T-helper 1 cell treated with Interleukin-12 subunit alpha and Interleukin-12 subunit beta and Interleukin-4 antibody, amounts not matched to agents 30 μg/mL and 1 μg/mL, for 36 hours (primary cell): ENCODE measurements at regions not wholly inside any gene's neighbourhood (a gene's known extent, or its start where the extent isn't known, plus 50 kb on each side); places are given as distances from the start of the nearest gene placed in this dataset.

Source experiments
- H3K27ac Mint-ChIP-seq: one replicate; pipeline ENCODE4 v1.8.0; 2021; ENCODE audit warnings: mild to moderate bottlenecking, mixed read lengths
- H3K27me3 Mint-ChIP-seq: one replicate; pipeline ENCODE4 v1.8.0; 2021; ENCODE audit warnings: low read depth, mixed read lengths
- H3K36me3 Mint-ChIP-seq: one replicate; pipeline ENCODE4 v1.8.0; 2021; ENCODE audit warnings: low read depth, mixed read lengths
- H3K4me1 Mint-ChIP-seq: one replicate; pipeline ENCODE4 v1.8.0; 2021; ENCODE audit warnings: low read depth, mixed read lengths
- H3K4me3 Mint-ChIP-seq: one replicate; pipeline ENCODE4 v1.8.0; 2021; ENCODE audit warnings: mild to moderate bottlenecking, moderate library complexity, mixed read lengths
- H3K9me3 Mint-ChIP-seq: one replicate; pipeline ENCODE4 v1.8.0; 2021; ENCODE audit warnings: mixed read lengths

DNA sequence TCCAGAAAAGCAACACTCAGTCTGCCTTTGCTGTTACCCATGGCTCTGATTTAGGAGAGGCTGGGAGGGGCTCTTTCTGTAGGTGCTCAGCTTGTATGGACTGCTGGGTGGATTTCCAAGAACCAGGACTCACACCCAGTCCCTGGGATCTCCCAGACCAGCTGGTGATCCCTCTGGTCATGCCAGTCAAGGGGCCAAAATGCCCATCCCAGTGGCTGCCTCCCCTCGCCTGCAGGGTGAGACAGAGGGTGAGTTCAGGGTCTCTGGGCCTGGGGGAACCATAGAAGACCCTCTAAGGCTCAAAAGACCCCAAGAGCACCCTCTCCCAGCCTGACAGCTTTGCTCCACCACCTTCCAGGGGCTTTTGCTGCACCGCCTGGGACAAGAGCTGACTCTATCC, 78.6 kb upstream of the MYL2 start:
- Mint-ChIP-seq H3K4me3 (no peak overlapping the region), H3K27me3 (no peaks in the 10 kb centered on the region), H3K36me3 (no peaks in the 10 kb centered on the region), H3K9me3 (peaks cover 5% of the 10 kb centered on the region), H3K4me1 (no peaks in the 10 kb centered on the region), H3K27ac (no peak overlapping the region)

DNA sequence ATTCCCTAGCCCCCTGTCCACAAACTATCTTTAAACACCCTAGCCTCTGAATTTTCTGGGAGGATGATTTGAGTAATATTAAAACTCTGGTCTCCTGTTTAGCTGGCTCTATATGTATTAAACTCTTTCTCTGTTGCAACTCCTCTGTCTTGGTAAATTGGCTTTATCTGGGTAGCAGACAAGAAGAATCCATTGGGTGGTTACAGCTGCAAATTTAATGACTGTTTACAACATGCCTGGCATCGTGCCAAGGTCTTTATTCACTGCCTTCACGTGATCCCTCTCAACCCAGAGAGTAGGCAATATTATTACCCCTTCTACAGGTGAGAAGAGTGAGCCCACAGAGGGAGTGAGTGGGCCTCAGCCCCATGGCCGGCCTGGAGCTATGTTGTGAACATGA, 77.8 kb upstream of the MYL2 start:
- Mint-ChIP-seq H3K4me3 (no peak overlapping the region), H3K27me3 (no peaks in the 10 kb centered on the region), H3K27ac (no peak overlapping the region), H3K4me1 (no peaks in the 10 kb centered on the region), H3K36me3 (no peaks in the 10 kb centered on the region), H3K9me3 (peaks cover 5% of the 10 kb centered on the region)

DNA sequence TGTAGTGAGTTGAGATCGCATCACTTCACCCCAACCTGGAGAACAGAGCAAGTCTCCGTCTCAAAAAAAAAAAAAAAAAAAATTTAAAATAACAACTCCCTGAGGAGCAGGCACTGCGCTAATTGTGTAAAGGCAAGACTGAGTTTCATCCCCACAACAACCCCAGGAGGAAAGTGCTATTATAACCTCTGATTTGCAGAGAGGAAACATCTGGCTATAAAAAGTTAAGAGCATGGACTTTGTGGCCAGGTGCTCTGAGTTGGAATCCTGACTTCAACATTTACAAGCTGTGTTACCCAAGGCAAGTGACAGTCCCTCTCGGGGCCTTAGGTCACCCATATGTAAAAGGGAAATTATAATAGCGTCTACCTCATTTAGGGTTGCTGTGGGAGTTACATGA, 76.0 kb upstream of the MYL2 start:
- Mint-ChIP-seq H3K9me3 (peaks cover 5% of the 10 kb centered on the region), H3K27me3 (no peaks in the 10 kb centered on the region), H3K27ac (no peak overlapping the region), H3K4me1 (no peaks in the 10 kb centered on the region), H3K4me3 (no peak overlapping the region), H3K36me3 (no peaks in the 10 kb centered on the region)

DNA sequence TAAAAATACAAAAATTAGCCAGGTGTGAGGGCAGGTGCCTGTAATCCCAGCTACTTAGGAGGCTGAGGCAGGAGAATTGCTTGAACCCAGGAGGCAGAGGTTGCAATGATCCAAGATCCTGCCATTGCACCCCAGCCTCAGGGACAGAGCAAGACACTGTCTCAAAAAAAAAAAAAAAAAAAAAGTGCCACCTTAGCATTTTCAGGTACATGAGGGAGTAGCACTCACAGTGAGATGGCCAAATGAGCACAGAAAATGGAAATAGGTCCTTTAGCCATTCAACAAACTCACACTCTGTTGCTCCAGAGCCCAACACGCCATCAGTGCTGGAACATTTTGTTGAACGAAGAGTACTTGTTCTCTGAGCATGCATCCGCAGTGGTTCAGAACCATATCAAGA, 75.2 kb upstream of the MYL2 start:
- H3K27me3 Mint-ChIP-seq, result no peaks in the 10 kb centered on the region
- H3K36me3 Mint-ChIP-seq, result no peaks in the 10 kb centered on the region
- H3K27ac Mint-ChIP-seq, result no peak overlapping the region
- H3K4me3 Mint-ChIP-seq, result no peak overlapping the region
- peaks cover 5% of the 10 kb centered on the region for H3K9me3 Mint-ChIP-seq
- H3K4me1 Mint-ChIP-seq, result no peaks in the 10 kb centered on the region

DNA sequence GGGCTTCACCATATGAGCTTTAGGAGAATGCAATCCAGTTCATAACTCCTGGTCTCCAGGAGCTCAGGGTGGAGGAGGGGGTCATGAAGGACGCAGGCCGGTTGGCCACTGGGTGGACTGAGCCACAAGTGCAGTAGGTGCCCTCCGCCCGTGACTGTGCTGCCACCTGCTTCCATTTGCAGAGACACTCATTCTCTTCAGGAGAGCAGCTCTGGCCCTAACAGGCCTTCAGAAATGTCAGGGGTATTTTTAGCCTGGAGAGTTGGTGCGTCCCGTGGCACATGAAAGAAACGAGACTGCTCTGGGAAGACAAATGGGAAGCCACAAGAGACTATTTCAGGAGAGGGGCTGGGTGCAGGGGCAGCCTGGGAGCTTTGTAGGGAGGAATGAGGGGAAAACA, 74.6 kb upstream of the MYL2 start:
- H3K9me3 Mint-ChIP-seq, result peaks cover 5% of the 10 kb centered on the region
- H3K4me1 Mint-ChIP-seq, result no peaks in the 10 kb centered on the region
- H3K36me3 Mint-ChIP-seq, result no peaks in the 10 kb centered on the region
- no peak overlapping the region for H3K4me3 Mint-ChIP-seq
- no peaks in the 10 kb centered on the region for H3K27me3 Mint-ChIP-seq
- no peak overlapping the region for H3K27ac Mint-ChIP-seq

DNA sequence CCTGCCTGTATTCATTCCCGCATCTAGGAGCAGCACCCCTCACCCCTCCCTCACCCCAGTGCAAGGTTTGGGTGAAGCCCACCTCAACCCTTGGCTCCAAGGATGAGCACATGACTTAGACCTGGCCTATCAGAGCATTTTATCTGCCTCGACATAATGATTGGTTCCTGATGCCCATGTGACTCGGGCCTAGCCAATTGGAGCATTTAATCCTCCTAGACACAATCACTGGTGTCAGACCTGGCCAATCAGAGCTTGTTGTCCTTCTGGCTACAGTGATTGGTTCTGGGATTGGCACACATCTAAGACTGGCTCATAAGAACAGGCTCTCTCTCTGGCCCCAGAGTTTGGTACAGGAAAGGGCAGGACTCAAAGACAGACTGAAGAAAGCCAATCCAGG, 73.1 kb upstream of the MYL2 start:
- no peaks in the 10 kb centered on the region for H3K36me3 Mint-ChIP-seq
- H3K4me3 Mint-ChIP-seq, result no peak overlapping the region
- H3K4me1 Mint-ChIP-seq, result no peaks in the 10 kb centered on the region
- peaks cover 5% of the 10 kb centered on the region for H3K9me3 Mint-ChIP-seq
- no peaks in the 10 kb centered on the region for H3K27me3 Mint-ChIP-seq
- no peak overlapping the region for H3K27ac Mint-ChIP-seq

DNA sequence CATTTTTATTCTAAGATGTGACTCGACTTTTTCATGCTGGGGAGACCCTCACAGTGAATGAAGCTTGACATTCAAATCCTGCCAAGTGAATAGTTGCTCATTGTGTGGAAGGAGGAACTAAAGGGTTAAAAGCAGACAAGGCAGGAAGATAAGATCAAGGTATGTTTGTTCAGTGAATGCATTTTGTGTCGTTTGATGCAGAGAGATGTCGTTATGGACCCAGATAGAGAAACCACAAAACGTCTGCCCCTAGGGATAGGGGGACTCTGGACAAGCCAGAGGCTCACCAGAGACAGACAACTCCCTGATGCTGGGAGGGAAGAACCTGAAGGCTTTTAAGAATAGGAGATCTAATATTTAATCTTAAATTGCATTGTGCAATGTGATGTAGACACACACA, 72.5 kb upstream of the MYL2 start:
- Mint-ChIP-seq H3K36me3 (no peaks in the 10 kb centered on the region), H3K9me3 (peaks cover under 1% of the 10 kb centered on the region), H3K27ac (no peak overlapping the region), H3K4me3 (no peak overlapping the region), H3K27me3 (no peaks in the 10 kb centered on the region), H3K4me1 (no peaks in the 10 kb centered on the region)

DNA sequence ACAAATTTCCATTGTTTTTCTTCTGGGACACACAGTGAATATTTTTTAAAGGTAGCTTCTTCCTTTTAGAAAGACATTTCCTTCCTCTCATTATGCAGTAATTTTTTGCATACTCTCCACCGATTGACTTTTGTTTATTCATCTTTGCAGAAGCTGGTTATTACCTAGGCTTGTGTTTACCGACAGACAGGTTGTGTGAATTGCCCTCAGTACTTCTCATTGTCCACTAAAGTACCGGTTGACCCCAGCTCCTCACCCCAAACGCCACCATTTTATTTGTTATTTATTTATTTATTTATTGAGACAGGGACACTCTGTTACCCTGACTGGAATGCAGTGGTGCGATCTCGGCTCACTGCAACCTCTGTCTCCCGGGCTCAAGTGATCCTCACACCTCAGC, 63.4 kb upstream of the MYL2 start:
- Mint-ChIP-seq H3K9me3 (no peaks in the 10 kb centered on the region), H3K27me3 (peaks cover 10% of the 10 kb centered on the region), H3K4me3 (no peak overlapping the region), H3K27ac (no peak overlapping the region), H3K4me1 (no peaks in the 10 kb centered on the region), H3K36me3 (no peaks in the 10 kb centered on the region)

DNA sequence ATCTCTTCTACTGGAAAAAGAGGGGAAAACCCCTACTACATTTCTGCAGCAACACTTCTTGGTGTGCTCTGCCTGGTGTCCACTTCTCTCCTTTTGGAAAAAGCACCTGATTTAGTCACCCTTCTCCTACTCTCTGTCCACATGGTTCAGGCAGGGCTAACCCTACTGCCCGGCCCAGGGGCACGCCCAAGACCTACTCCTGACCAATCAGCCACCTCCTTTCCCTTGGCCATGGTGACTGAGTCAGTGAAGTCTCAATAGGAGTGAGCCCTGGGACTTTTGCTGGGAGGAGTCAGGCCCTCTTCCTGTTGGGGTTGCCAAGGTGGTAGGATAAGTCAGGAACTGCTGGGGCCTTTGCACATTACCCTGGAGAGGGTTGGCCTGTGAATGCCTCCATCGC, 52.5 kb upstream of the MYL2 start:
- Mint-ChIP-seq H3K36me3 (no peaks in the 10 kb centered on the region), H3K27ac (no peak overlapping the region), H3K4me1 (no peaks in the 10 kb centered on the region), H3K9me3 (peaks cover 5% of the 10 kb centered on the region), H3K27me3 (no peaks in the 10 kb centered on the region), H3K4me3 (no peak overlapping the region)

DNA sequence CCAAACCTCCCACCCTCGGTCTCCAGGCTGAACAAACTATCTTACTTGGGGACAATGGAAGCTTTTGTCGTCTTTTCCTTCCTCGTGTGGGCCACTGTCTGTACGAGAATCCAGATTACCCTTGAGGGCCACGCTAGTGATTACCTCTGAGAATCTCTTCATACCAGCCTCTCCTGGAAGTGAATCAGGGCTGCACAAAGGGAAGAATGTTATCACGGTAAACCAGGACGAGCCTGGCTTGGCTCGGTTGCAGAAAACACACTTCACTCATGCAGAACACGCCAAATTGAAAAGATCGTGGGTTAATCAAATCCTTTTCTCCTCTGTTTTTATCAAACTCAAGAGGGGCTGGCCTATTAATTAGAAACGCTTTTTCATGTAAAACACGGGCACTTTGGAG, 51.6 kb upstream of the MYL2 start:
- Mint-ChIP-seq H3K9me3 (peaks cover 5% of the 10 kb centered on the region), H3K27me3 (peaks cover 4% of the 10 kb centered on the region), H3K4me1 (no peaks in the 10 kb centered on the region), H3K4me3 (no peak overlapping the region), H3K27ac (no peak overlapping the region), H3K36me3 (no peaks in the 10 kb centered on the region)

DNA sequence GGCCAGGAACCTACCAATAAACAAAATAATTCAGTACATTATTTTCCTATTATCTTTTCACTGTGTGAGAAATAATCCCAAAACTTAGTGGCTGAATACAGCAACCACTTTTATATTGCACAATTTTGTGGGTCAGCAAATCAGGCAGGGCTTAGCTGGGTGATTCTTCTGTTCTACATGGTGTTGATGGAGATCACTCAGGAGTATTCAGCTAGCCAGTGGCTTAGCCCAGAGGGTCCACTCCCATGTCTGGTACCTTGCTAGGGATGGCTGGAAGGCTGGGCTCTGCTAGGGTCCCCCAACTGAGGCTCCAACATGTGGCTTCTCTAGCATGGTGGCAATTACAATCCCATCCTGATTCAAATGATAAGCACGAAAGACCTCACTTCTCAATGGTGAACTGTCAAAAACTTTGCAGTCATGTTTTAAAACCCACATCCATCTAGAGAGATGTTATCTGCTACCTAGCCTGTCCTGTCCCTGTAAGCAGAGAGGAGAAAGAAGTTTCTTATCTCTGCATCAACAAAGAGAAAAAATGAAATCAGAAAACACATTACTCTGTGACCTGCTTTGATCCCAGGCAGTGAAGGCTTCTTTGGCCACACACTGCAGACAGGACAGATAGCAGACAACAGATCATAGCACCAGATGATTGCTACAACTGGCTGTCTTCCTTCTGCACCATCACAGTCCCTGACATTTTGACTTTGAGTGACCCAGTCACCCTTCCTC, 51.0 kb upstream of the MYL2 start:
- Mint-ChIP-seq H3K27ac (no peak overlapping the region), H3K9me3 (peaks cover 5% of the 10 kb centered on the region), H3K4me3 (no peak overlapping the region), H3K4me1 (no peaks in the 10 kb centered on the region), H3K36me3 (no peaks in the 10 kb centered on the region), H3K27me3 (peaks cover 4% of the 10 kb centered on the region)
